GM19239 (cell line): ENCODE measurements at regions not wholly inside any gene's neighbourhood (a gene's known extent, or its start where the extent isn't known, plus 50 kb on each side); places are given as distances from the start of the nearest gene placed in this dataset.
"Not testable (repeated sequence)": the region's sequence is repeated elsewhere in the genome, so short reads cannot be mapped to it uniquely, and the experiment has no call there.

Source experiments
- DNase-seq: peaks from one replicate; pipeline ENCODE4 v3.0.0; 2011; ENCODE audit warnings: low spot score; ENCODE audit not compliant: insufficient read length
- FAIRE-seq: peaks from 2 replicates; lab custom pipeline; 2011; peaks lifted over from hg19 to GRCh38; lab: Jason Lieb, UNC

GRCh38 chr10:61197057-61197456, 253.1 kb upstream of the RHOBTB1 start:
- FAIRE-seq = no peak

GRCh38 chr10:61195211-61195610, 251.2 kb upstream of the RHOBTB1 start:
- no peak for DNase-seq
- no peak for FAIRE-seq

More at GRCh38 chr10:61197057-61197456, 253.1 kb upstream of the RHOBTB1 start:
- DNase-seq = no peak

DNA sequence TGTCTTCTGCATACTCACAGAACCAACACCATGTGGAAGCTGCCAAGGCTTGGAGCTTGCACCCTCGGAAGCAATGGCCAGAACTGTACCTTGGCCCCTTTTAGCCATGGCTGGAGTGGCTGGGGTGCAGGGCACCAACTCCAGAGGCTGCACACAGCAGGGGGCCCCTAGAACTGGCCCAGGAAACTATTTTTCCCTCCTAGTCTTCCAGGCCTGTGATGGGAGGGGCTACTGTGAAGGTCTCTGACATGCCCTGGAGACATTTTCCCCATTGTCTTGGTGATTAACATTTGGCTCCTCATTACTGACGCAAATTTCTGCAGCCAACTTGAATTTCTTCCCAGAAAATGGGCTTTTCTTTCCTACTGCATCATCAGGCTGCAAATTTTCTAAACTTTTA, 248.6 kb upstream of the RHOBTB1 start:
- FAIRE-seq, DNase-seq: not testable (repeated sequence)

DNA sequence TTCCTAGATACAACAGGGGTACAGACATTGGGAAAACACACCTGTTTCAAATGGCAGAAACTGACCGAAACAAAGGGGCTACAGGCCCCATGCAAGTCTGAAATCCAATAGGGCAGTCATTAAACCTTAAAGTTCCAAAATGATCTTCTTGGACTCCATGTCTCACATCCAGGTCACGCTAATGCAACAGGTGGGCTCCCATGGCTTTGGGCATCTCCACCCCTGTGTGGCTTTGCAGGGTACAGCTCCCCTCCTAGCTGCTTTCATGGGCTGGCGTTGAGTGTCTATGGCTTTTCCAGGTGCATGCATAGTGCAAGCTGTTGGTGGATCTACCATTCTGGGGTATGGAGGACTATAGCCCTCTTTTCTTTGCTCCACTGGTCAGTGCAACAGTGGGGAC, 248.1 kb upstream of the RHOBTB1 start:
- DNase-seq (no peak), FAIRE-seq (no peak)

- FAIRE-seq = no peak
- DNase-seq = no peak
Observed at GRCh38 chr10:61189912-61190311, 245.9 kb upstream of the RHOBTB1 start.

DNA sequence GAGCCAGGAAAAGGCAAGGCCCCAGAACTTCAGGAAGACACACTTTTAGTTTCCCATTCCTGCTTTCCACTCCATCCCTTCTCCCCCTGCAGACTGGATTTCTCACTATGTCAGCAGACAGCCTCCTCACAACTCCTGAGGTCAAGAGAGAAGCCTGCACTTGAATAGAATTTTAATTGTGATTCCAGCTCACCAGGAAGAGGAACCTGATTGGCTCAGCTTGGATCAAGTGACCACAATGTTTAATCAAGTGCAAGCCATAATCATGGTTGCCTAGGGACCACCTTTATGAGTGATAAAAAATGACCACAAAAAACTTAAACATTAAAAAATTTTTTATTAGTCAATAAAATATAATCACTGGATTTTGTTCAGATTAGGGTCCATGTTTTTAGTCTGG, 244.7 kb upstream of the RHOBTB1 start:
- FAIRE-seq = no peak
- no peak for DNase-seq

DNA sequence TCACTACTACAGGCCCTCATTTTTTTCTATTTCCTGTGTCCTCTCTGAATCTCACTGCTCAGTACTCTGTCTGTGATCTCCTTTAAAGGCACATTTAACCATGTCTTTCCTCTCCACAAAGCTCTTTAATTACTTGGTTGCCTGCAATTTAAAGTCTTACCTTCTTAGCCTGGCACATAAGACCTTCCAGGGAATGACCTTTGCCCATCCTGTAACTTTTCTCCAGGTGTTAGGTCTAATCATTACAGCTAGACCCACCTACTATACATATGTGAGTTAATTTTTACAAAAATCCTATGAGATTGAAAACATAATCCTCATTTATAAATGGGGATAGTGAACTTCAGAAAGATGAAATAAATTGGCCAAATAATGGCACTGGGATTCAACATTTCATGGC, 244.1 kb upstream of the RHOBTB1 start:
- FAIRE-seq (no peak), DNase-seq (no peak)

- DNase-seq (no peak), FAIRE-seq (no peak)
Observed at GRCh38 chr10:61187601-61188000, 243.6 kb upstream of the RHOBTB1 start.

GRCh38 chr10:61186408-61186807, 242.4 kb upstream of the RHOBTB1 start:
- FAIRE-seq (no peak), DNase-seq (no peak)

DNA sequence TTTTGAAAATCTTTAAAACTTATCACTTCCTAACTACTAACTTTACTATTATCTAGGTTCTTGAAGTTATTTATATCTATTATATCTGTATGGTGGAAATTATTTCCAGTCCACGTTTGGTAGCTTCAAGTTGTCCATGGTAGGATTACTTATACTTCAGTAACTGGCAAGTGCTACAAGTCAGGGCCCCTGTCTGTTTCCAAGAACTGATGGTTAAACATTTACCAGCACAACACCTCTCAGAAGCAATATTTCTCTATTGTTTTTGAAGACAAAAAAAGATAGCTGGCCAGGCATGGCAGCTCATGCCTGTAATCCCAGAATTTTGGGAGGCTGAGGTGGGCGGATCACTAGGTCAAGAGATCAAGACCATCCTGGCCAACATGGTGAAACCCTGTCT, 240.4 kb upstream of the RHOBTB1 start:
- FAIRE-seq = no peak
- DNase-seq = no peak

DNA sequence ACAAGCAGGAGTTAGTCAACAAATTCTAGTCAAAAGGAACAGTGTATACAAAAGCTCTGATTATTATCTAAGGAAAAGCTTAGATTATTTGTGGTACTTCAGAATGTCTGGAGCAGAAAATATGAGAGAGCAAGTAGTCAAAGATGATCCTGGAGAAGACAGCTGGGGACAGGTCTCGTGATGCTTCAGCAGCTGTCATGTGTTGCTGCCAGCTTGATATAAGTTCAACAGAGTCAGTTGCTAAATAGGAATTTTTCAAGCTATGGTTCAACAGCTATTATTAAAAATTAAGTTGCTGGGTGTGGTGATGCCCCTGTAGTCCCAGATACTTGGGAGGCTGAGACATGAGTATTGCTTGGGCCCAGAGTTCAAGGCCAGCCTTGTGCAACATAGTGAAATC, 240.0 kb upstream of the RHOBTB1 start:
- FAIRE-seq (no peak), DNase-seq (no peak)

GRCh38 chr10:61181832-61182231, 237.8 kb upstream of the RHOBTB1 start:
- FAIRE-seq (no peak), DNase-seq (no peak)

DNA sequence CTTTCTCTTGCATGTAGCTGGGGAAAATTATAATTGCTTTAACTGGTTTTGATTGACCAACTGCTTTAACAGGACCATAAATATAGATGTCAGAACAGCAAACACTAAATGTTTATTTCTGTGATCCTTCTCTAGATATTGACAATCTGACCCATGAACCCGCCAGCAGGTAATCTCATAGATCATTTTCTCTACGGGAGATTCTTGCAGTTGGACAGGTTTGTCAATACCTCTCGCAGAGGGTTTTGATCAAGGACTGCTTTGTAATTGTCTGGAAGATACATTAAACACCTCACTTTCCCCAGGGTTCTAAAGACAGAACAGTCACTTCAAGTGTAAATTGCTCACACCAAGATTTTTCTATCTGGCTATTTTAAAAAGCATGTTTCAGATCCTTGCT, 235.8 kb upstream of the RHOBTB1 start:
- no peak for FAIRE-seq

GRCh38 chr10:61176424-61176823, 232.4 kb upstream of the RHOBTB1 start:
- DNase-seq = no peak
- FAIRE-seq = no peak

More for the DNA sequence above, 235.8 kb upstream of the RHOBTB1 start:
- DNase-seq = no peak

- FAIRE-seq = no peak
- no peak for DNase-seq
Observed at GRCh38 chr10:61175316-61175715, 231.3 kb upstream of the RHOBTB1 start.

GRCh38 chr10:61173450-61173849, 229.5 kb upstream of the RHOBTB1 start:
- no peak for FAIRE-seq
- DNase-seq = no peak

DNA sequence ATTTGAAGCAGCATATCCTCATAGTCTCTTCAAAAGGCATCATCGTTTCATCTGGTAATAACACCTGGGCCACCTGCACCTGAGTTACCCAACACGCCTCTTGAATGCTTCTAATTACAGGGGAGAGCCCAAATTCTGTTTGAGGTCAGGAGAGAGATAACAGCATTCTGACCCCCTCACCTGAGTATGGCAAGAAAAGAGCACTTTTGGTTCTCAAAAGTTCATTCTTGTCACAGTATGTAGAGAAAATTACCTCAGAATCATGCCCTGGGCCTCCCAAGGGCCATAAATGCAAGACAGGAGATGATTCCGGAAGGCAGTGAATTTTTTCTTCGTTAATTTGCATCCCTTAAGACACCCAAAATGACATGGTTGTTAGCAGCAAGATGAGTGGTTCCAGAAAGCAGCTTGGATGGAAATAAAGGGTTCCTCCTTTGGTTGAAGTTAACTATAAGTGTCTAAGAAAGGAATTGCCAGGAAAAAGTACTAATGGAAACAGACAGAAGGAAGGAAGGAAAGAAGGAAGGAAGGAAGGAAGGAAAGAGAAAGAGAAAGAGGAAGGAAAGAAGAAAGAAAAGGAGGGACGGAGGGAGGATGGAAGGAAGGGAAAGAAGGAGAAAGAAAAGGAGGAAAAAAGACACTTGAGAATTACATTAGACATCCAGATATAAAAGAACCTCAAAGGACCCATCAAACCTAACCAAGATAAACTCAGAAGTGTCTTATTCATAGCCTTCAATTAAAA, 228.4 kb upstream of the RHOBTB1 start:
- FAIRE-seq = no peak
- DNase-seq = no peak

DNA sequence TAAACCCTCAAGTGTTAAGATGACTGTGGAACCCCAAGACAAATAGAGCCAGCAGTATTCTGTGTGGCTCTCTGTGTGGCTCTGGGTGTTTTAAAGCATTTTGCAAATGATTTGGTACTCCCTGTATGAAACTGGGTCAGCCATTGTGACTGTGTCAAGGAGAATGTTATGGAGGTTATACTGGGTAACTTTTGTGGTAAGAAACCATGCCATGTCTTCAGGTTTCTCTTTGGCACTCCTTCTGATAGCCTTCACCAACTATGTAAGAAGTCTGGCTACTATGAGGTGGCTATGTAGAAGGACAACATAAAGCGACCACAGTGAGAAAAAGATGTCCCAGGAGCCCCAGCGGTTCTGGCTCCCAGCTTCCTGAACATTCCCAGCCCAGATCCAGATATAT, 226.6 kb upstream of the RHOBTB1 start:
- no peak for DNase-seq
- no peak for FAIRE-seq

GRCh38 chr10:61169294-61169693, 225.3 kb upstream of the RHOBTB1 start:
- DNase-seq = no peak
- FAIRE-seq = no peak

DNA sequence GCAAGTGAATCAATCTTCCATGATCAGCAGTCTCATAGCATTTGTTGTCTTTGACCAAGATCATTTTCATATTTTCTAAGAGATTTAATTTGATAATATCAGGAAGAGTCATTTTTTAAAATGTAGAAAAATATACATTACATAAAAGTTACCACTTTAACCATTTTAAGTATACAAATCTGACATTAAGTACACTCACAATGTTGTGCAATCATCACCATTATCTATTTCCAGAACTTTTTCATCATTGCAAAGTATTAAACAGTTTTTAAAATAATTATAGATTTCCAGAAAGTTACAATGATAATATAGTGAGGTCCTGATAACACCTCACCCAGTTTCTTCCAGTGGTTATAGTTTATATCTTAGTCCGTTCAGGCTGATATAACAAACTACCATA, 222.5 kb upstream of the RHOBTB1 start:
- DNase-seq (no peak), FAIRE-seq (peak; percentile 44)

DNA sequence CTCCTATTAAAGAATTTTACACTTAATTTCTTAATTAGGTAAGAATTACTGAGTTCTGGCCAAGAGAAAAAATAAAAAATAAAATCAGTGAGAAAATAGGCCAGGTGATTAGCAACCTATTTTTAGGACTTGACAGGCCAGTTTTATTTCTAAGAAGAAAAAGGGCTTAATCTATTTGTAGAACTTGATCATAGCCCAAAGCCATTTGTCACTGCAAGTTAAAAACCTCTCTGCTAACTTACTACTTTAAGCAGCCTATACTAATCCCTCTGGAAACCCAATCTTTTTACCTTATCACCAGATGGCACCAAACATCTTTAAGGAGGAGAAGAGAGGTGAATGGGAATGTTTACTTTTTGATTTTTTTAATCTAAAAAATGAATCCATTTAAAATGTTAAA, 222.1 kb upstream of the RHOBTB1 start:
- FAIRE-seq = no peak
- no peak for DNase-seq

DNA sequence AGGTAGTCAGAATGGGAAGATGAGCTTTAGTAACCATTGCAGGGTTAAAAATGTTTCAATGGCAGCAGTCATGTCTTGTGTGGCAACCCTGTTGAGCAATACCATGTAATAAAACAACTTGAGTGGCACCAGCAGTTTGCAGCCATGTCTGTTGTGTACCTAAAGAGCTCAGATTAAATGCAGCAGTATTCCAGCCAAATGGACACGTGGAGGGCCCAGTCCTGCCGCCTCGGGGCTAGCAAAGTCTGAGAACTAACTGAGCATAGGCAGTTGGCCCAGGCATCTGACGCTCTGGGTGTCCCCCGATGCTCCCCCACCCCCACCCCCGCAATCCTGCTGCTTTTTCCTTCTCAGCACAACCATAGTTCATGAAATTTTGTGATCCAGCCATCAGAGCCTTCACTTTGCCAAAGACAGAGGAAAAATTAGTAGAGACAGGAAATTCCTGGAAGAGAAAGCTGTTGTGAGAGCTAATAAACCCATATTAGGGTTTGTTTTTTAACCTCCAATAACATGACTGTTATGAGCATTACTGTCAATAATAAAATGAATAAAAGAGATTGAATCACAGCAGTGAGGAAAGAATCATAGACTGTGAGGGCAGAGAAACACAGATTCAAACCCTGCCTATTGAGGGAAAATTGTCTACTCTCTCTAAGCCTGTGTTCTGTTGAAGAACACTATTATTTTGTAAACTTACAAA, 220.6 kb upstream of the RHOBTB1 start:
- FAIRE-seq = no peak

More for the DNA sequence above, 220.6 kb upstream of the RHOBTB1 start:
- no peak for DNase-seq
